22Rv1 (cell line): ENCODE measurements at regions not wholly inside any gene's neighbourhood (a gene's known extent, or its start where the extent isn't known, plus 50 kb on each side); places are given as distances from the start of the nearest gene placed in this dataset.
"Not testable (repeated sequence)": the region's sequence is repeated elsewhere in the genome, so short reads cannot be mapped to it uniquely, and the experiment has no call there.

Experiments used
- H3K27ac ChIP-seq: fragments of 450-650 bp; 2 replicates; pipeline ENCODE4 v1.5.1; 2017
- CTCF ChIP-seq: fragments of 450-650 bp; IDR thresholded peaks from 2 replicates; pipeline ENCODE4 v1.5.1; 2017; ENCODE audit warnings: mild to moderate bottlenecking
- ZFX ChIP-seq: fragments of 450-650 bp; IDR thresholded peaks from 2 replicates; pipeline ENCODE4 v1.6.1; 2017; ENCODE audit warnings: antibody characterized with exemption, borderline replicate concordance

GRCh38 chr17:14731591-14731990, 430.7 kb downstream of the HS3ST3B1 start:
- H3K27ac ChIP-seq = no peak overlapping the region
- TF ChIP-seq ZFX (no peak), CTCF (no peak)

- TF ChIP-seq CTCF (no peak), ZFX (no peak)
- no peak overlapping the region for H3K27ac ChIP-seq
Measured at GRCh38 chr17:14730821-14731220, 429.9 kb downstream of the HS3ST3B1 start.

- H3K27ac ChIP-seq = no peak overlapping the region
- TF ChIP-seq ZFX (no peak), CTCF (no peak)
Measured at GRCh38 chr17:14725729-14726128, 424.8 kb downstream of the HS3ST3B1 start.

- H3K27ac ChIP-seq = no peak overlapping the region
- TF ChIP-seq CTCF (no peak), ZFX (no peak)
Measured at GRCh38 chr17:14724770-14725169, 423.9 kb downstream of the HS3ST3B1 start.

- not testable (repeated sequence) for H3K27ac ChIP-seq
Measured at GRCh38 chr17:14723349-14723748, 422.5 kb downstream of the HS3ST3B1 start.

- no peak for TF ChIP-seq CTCF
- no peak for TF ChIP-seq ZFX
- no peak overlapping the region for H3K27ac ChIP-seq
Measured at GRCh38 chr17:14719942-14720341, 419.1 kb downstream of the HS3ST3B1 start.

GRCh38 chr17:14717859-14718258, 417.0 kb downstream of the HS3ST3B1 start:
- H3K27ac ChIP-seq = no peak overlapping the region
- TF ChIP-seq ZFX (no peak), CTCF (no peak)

- TF ChIP-seq ZFX (no peak), CTCF (no peak)
- no peak overlapping the region for H3K27ac ChIP-seq
Measured at GRCh38 chr17:14715561-14715960, 414.7 kb downstream of the HS3ST3B1 start.
